ENCODE measurements at regions not wholly inside any gene's neighbourhood (a gene's known extent, or its start where the extent isn't known, plus 50 kb on each side); places are given as distances from the start of the nearest gene placed in this dataset.

- no peak overlapping the region for H2AFZ ChIP-seq (ENCODE audit: low read depth, low read length)
- H3K79me2 ChIP-seq (ENCODE audit: insufficient read depth, low read length) = no peaks in the 10 kb centered on the region
- H3K36me3 ChIP-seq (ENCODE audit: insufficient read depth, low read length) = no peaks in the 10 kb centered on the region
- no peaks in the 10 kb centered on the region for H3K27me3 ChIP-seq (ENCODE audit: insufficient read depth, low read length, poor library complexity)
- H3K4me2 ChIP-seq (ENCODE audit: insufficient read depth, low read length) = no peak overlapping the region
- no peak for DNase-seq
- no peak overlapping the region for H3K27ac ChIP-seq (ENCODE audit: low read length)
- no peak overlapping the region for H3K9ac ChIP-seq (ENCODE audit: low read depth, low read length)
- H4K20me1 ChIP-seq (ENCODE audit: insufficient read depth, low read length) = no peaks in the 10 kb centered on the region
- TF ChIP-seq EZH2 (IDR thresholded peaks at IDR 0.05; ENCODE audit: borderline replicate concordance, low read depth, low read length, severe bottlenecking) = no peak
- TF ChIP-seq, protein P1, sequence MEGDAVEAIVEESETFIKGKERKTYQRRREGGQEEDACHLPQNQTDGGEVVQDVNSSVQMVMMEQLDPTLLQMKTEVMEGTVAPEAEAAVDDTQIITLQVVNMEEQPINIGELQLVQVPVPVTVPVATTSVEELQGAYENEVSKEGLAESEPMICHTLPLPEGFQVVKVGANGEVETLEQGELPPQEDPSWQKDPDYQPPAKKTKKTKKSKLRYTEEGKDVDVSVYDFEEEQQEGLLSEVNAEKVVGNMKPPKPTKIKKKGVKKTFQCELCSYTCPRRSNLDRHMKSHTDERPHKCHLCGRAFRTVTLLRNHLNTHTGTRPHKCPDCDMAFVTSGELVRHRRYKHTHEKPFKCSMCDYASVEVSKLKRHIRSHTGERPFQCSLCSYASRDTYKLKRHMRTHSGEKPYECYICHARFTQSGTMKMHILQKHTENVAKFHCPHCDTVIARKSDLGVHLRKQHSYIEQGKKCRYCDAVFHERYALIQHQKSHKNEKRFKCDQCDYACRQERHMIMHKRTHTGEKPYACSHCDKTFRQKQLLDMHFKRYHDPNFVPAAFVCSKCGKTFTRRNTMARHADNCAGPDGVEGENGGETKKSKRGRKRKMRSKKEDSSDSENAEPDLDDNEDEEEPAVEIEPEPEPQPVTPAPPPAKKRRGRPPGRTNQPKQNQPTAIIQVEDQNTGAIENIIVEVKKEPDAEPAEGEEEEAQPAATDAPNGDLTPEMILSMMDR (IDR thresholded peaks at IDR 0.05; ENCODE audit: borderline replicate concordance, extremely low read depth, low read length, poor library complexity, severe bottlenecking) = no peak
- H3K9me3 ChIP-seq (ENCODE audit: insufficient read depth, low read length, severe bottlenecking) = no peaks in the 10 kb centered on the region
- H3K4me1 ChIP-seq (ENCODE audit: insufficient read depth, low read length) = no peaks in the 10 kb centered on the region
- ATAC-seq (ENCODE audit: insufficient read depth, low read depth) = no peak
- no peak overlapping the region for H3K4me3 ChIP-seq (ENCODE audit: low read depth in 1 of 2, low read length in 2 of 2)
These were observed 51.7 kb upstream of the SHANK2 start for GRCh38 chr11:71304045-71304444.

DNA sequence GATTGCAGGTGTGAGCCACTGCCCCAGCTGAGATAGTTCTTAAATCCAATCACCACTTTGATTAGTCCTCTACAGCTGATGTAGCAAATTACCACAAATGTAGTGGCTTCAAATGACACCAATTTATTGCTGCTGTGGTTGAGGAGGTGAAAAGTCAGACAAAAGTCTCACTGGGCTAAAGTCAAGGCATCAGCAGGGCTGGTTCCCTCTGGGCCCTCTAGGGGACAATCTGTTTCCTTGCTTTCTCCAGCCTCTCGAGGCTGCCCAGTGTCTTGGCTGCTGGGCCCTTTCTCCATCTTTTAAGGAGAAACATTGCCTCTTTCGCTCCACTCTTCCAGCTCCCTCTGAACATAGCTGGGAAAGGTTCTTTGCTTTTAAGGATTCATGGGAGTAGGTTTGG lies 50.5 kb upstream of the SHANK2 start:
- no peaks in the 10 kb centered on the region for H3K79me2 ChIP-seq (ENCODE audit: insufficient read depth, low read length)
- TF ChIP-seq, protein P1 (IDR thresholded peaks at IDR 0.05; ENCODE audit: borderline replicate concordance, extremely low read depth, low read length, poor library complexity, severe bottlenecking) = no peak
- TF ChIP-seq EZH2 (IDR thresholded peaks at IDR 0.05; ENCODE audit: borderline replicate concordance, low read depth, low read length, severe bottlenecking) = no peak
- no peaks in the 10 kb centered on the region for H3K4me1 ChIP-seq (ENCODE audit: insufficient read depth, low read length)
- no peak overlapping the region for H3K9ac ChIP-seq (ENCODE audit: low read depth, low read length)
- no peak for DNase-seq
- no peaks in the 10 kb centered on the region for H3K27me3 ChIP-seq (ENCODE audit: insufficient read depth, low read length, poor library complexity)
- no peak overlapping the region for H2AFZ ChIP-seq (ENCODE audit: low read depth, low read length)
- no peaks in the 10 kb centered on the region for H3K9me3 ChIP-seq (ENCODE audit: insufficient read depth, low read length, severe bottlenecking)
- ATAC-seq (ENCODE audit: insufficient read depth, low read depth) = no peak
- no peak overlapping the region for H3K27ac ChIP-seq (ENCODE audit: low read length)
- no peak overlapping the region for H3K4me3 ChIP-seq (ENCODE audit: low read depth in 1 of 2, low read length in 2 of 2)
- H4K20me1 ChIP-seq (ENCODE audit: insufficient read depth, low read length) = no peaks in the 10 kb centered on the region
- no peaks in the 10 kb centered on the region for H3K36me3 ChIP-seq (ENCODE audit: insufficient read depth, low read length)
- no peak overlapping the region for H3K4me2 ChIP-seq (ENCODE audit: insufficient read depth, low read length)

DNA sequence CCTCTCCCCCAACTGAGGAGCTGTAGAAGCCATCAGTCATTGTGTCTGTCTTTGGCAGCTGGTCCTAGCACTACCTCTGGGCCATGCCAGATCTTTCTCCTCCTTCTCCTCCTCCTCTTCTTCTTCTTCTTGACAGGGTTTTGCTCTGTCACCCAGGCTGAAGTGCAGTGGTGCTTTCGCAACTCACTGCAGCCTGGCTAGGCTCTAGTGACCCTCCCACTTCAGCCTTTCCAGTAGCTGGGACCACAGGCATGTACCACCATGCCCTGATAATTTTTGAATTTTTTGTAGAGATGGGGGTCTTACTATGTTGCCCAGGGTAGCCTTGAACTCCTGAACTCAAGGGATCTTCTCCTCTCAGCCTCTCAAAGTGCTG lies 50.1 kb upstream of the SHANK2 start:
- Histone ChIP-seq H3K36me3 (ENCODE audit: insufficient read depth, low read length) (no peaks in the 10 kb centered on the region), H3K27me3 (ENCODE audit: insufficient read depth, low read length, poor library complexity) (no peaks in the 10 kb centered on the region), H3K4me1 (ENCODE audit: insufficient read depth, low read length) (no peaks in the 10 kb centered on the region), H3K4me3 (ENCODE audit: low read depth in 1 of 2, low read length in 2 of 2) (no peak overlapping the region), H2AFZ (ENCODE audit: low read depth, low read length) (no peak overlapping the region), H4K20me1 (ENCODE audit: insufficient read depth, low read length) (no peaks in the 10 kb centered on the region), H3K9ac (ENCODE audit: low read depth, low read length) (no peak overlapping the region), H3K79me2 (ENCODE audit: insufficient read depth, low read length) (no peaks in the 10 kb centered on the region), H3K27ac (ENCODE audit: low read length) (no peak overlapping the region), H3K9me3 (ENCODE audit: insufficient read depth, low read length, severe bottlenecking) (no peaks in the 10 kb centered on the region), H3K4me2 (ENCODE audit: insufficient read depth, low read length) (no peak overlapping the region)
- no peak for ATAC-seq (ENCODE audit: insufficient read depth, low read depth)
- DNase-seq = no peak
- no peak for TF ChIP-seq EZH2 (IDR thresholded peaks at IDR 0.05; ENCODE audit: borderline replicate concordance, low read depth, low read length, severe bottlenecking)
- TF ChIP-seq, protein P1 (IDR thresholded peaks at IDR 0.05; ENCODE audit: borderline replicate concordance, extremely low read depth, low read length, poor library complexity, severe bottlenecking) = no peak
